ENCODE measurements at regions not wholly inside any gene's neighbourhood (a gene's known extent, or its start where the extent isn't known, plus 50 kb on each side); places are given as distances from the start of the nearest gene placed in this dataset.

- TF ChIP-seq CTCF (IDR thresholded peaks at IDR 0.05; ENCODE audit: low read depth, low read length, missing input control), result no peak
- no peak for TF ChIP-seq RAD21 (IDR thresholded peaks at IDR 0.05)
- TF ChIP-seq REST (IDR thresholded peaks at IDR 0.05), result no peak
- no peak for TF ChIP-seq TAF1 (conservative IDR thresholded peaks at IDR 0.05)
- no peak for TF ChIP-seq JUND (IDR thresholded peaks at IDR 0.05)
- no peak for TF ChIP-seq ATF3 (IDR thresholded peaks at IDR 0.05)
- TF ChIP-seq SP1 (IDR thresholded peaks at IDR 0.05), result no peak
- TF ChIP-seq GABPA (IDR thresholded peaks at IDR 0.05 in 1 of 2, conservative IDR thresholded peaks at IDR 0.05 in 1 of 2), result no peak
- TF ChIP-seq YY1 (IDR thresholded peaks at IDR 0.05), result no peak
- no peak for TF ChIP-seq HNF4G (IDR thresholded peaks at IDR 0.05)
- no peak for TF ChIP-seq ZBTB33 (IDR thresholded peaks at IDR 0.05)
- TF ChIP-seq MAX (IDR thresholded peaks at IDR 0.05), result no peak
- no peak for TF ChIP-seq EGR1 (IDR thresholded peaks at IDR 0.05; ENCODE audit: low read depth in 2 of 2)
Measured at GRCh38 chr1:106063510-106063909, 993.0 kb upstream of the PRMT6 start.

Measured in liver (tissue), 3 donors.